Stimulated activated CD8-positive, alpha-beta memory T cell treated with anti-CD3 and anti-CD28 coated beads, Interleukin-4, amount 100 ng/mL, for 4 hours (primary cell): ENCODE measurements at regions not wholly inside any gene's neighbourhood (a gene's known extent, or its start where the extent isn't known, plus 50 kb on each side); places are given as distances from the start of the nearest gene placed in this dataset.
"Not testable (repeated sequence)": the region's sequence is repeated elsewhere in the genome, so short reads cannot be mapped to it uniquely, and the experiment has no call there.

Experiments used
- DNase-seq, 2 donors: peaks; one replicate each; pipeline ENCODE4 v3.0.0-alpha.2; 2020; ENCODE audit warnings: low read depth in 2 of 2, low spot score in 1 of 2

DNA sequence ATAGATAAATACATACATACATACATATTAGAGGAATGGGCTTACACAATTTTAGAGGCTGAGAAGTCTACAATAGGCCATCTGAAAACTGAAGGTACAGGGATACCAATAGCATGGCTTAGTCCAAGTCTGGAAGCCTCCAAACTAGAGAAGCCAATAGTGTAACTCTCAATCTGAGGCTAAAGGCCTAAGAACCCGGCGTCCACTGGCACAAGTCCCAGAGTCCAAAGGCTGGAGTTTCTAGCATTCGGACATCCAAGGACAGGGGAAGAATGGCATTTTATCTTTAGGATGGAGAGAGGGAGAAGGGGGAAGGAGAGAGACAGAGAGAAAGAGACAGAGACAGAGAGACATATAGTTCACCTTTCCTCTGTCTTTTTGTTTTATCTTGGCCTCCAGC lies 63.7 kb upstream of the SYT4 start:
- no peak for DNase-seq

DNA sequence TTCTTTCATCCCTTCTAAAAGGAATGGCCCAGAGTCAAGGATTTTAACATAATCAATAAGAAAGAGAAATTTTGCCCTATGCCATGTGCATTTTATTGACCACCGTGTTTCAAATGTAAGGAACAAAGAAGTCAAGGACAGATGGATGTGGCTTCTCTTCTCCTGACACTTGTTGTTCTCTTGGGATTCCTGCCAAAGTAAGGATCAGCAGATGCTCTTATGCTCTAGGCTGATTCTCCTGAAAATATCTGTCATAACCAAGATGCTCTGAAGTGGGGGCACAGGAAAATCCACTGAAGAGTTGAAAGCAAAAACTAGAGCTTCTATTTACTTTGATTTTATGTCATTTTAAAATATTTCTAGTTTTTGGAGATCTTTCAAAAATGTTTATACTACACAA lies 72.9 kb upstream of the SYT4 start:
- no peak for DNase-seq

GRCh38 chr18:43364535-43364934 lies 87.2 kb upstream of the SYT4 start:
- DNase-seq = no peak

- no peak for DNase-seq
Observed at GRCh38 chr18:43367895-43368294, 90.6 kb upstream of the SYT4 start.

DNA sequence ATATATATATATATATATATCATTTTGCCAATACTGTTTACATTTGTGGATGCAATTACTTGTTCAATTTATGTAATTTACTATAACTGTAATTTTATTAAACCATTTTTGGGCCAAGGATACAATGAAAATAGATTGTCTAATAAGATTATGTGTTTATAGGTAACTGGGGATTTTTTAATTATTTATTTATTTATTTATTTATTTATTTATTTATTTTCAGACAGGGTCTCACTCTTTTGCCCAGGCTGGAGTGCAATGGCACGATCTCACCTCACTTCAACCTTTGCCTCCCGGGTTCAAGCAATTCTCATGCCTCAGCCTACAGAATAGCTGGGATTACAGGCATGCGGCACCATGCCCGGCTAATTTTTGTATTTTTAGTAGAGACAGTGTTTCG lies 92.0 kb upstream of the SYT4 start:
- DNase-seq = not testable (repeated sequence)

- no peak for DNase-seq
Observed at GRCh38 chr18:43372773-43373172, 95.5 kb upstream of the SYT4 start.

DNA sequence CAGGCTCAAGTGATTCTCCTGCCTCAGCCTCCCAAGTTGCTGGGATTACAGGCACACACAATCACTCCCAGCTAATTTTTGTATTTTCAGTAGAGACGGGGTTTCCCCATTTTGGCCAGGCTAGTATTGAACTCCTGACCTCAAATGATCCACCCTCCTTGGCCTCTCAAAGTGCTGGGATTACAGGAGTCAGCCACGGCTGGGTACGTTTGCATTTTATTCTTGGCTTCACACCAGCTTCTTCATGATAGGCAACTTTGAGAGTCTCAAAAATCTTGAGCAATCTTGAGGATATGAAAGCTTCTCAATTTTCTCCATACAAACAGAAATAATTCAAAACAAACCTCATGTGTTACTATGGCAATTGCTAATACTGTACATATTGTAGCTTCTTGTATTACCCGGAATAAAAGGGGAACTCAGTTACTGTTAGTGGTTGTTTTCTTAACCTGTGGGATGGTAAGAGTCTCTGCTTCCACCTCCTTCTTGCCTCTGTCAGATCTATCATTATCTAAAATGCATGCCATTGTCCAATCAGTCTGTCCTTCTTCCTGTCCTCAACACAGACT lies 102.9 kb upstream of the SYT4 start:
- DNase-seq = no peak

DNA sequence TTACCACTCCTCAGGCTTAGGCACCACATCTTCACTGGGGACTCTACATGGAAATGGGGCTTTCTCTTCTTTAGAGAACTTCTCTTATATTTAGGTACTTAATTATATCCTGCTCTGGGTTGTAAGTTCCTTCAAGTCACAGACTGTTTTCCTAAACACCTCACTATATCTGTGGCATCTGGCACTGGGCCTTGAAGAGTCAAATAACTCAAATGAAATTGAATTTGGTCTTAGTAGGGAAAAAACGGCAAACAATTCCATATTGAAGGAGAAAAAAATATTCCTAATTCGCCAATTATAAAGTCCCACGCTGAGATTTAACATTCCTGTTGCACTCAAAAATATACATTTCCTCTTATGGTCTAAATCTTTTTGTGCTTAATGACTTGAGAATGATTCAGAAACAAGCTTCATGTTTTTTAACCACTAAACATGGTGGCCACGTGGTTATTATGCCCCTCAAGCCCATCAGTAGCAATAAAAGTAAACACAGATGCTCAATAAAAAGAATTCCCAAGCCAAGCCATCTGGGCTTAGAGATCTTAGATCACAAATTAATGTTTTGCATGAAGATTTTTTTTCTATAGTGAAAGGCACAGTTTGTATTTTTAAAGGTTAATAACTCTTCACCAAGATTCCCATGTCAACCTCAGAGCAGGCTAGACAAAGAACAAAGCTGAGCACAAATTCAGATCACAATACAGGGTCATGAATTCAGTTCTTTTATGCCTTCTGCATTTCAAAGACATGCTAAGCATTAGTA lies 105.5 kb upstream of the SYT4 start:
- DNase-seq = no peak

DNA sequence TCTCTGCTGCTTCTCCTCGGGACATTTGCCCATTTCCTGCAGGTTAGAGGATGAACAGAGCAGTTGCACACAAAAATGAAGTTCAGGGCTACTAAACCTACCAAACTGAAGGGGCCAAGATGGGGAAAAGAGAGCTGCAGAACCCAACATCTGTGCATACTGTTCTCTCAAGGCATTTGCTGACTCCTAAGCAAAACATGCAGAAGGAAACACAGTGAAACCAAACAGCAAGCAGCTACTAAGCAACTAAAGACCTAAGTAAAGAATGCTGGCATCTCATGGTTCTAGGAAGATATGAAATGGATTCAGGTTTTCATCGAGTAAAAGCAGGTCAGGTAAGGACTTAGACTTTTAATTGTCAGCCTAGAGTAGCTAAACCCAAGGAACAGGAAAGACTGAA lies 111.9 kb upstream of the SYT4 start:
- DNase-seq = no peak

- DNase-seq = no peak
Observed at GRCh38 chr18:43392168-43392567, 114.9 kb upstream of the SYT4 start.

- DNase-seq = no peak
Observed at GRCh38 chr18:43393174-43393573, 115.9 kb upstream of the SYT4 start.

- DNase-seq = no peak
Observed at GRCh38 chr18:43396266-43396665, 119.0 kb upstream of the SYT4 start.

DNA sequence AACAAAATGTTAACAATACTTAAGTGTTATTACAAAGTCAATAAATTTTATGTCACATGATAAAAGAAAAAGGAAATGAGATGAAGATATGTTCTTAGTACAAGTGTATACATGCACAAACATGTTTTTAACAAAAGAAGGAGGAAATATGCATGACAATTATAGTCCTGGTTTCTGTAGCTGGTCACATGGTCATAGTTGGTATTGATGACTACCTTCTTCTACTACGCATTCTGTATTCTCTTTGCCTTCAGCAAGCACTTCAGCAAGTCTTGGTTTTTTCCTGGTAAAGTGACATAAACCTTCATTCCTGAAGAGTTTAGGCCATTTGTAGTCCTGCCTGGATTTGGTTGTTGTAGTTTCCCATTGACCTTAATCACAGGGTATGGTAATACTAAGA lies 121.3 kb upstream of the SYT4 start:
- DNase-seq = no peak

- no peak for DNase-seq
Observed at GRCh38 chr18:43405097-43405496, 127.8 kb upstream of the SYT4 start.

DNA sequence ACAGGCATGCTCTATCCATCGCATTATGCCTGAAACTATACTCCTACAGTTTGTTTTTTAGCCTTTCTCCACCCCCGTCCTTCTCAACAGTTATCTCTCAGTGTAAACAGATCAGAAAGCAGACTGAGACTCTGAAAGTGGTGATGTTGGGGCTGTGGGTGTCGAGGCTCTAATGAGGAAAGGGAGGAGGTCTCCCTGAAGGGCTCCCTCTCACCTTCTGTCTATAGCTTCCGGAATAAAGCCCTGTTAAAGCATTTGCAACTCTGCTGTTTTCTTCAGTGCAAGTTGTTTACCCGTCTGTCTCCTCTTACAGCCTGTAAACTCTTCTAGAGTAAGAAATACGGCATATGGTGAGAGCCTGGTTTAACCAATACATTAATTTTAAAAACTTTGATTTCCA lies 136.7 kb upstream of the SYT4 start:
- DNase-seq = no peak

DNA sequence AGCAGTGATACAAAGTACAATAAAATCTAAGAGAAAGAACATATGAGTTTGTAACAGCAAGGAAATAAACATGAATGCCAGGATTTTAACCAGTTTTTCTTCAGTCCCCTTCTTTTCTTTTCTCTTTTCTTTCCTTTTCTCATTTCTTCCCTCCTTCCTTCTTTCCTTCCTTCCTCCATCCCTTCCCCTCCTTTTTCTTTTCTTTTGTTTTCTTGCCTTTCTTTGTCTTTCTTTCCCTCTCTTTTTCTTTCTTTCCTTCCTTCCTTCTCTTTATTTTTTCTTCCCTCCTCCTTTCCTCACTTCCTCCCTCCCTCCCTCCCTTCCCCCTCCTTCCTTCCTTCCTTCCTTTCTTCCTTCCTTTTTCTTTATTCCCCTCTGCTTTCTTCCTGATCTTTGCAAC lies 142.8 kb upstream of the SYT4 start:
- no peak for DNase-seq

DNA sequence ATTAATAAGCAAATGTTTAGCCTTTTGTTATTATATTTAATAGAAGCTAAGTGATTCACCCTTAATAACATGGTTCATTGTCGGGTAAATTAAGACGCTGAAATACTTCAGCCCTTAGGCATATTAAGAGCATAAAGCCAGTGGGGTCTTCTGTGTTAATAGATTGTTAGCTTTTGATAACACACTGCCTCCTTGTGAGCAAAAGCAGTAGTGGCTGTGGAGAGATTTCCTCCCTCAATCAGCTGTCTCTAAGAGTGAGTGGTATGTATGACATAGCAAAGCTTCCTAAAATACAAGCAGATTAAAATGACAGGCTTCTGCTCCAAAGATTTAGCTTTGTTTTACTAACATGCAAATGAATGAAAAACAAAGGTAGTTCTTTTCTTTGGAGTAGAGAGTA lies 143.7 kb upstream of the SYT4 start:
- no peak for DNase-seq

- DNase-seq = no peak
Observed at GRCh38 chr18:43422518-43422917, 145.2 kb upstream of the SYT4 start.

DNA sequence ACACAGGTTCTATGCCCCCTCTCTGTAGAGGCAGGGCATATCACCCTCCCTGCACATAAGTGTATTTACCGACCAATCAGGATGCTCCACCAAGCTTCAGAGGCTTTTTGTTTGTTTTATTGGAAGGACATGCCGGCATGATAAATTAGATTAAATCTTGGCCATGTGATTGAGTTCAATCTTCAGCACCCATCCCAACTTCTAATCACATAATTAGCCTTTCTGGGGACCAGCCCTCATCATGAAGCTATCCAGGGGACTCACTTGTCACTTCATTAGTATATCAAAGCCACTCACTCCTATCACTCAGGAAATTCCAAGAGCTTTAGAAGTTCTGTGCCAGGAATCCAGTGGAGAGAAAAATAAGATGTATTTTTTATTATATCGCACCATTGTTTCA lies 158.6 kb upstream of the SYT4 start:
- no peak for DNase-seq

DNA sequence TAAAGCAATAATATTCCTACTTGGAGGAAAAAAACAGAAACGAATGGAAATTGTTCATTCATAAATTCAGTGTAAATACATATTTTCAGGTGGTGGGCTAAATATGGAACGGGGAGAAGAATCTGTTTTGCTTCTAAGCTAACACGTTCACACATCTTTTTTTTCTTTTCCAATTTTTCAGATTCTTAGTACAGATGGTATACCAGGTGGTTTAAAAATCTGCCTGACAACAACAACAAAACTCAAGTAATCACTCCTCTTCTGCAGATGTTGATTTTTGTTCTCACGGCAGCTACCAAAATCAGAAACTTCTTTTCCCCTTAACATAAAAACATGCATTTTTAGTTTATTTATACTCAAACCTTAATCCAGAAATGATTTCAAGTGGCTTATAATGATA lies 164.8 kb upstream of the SYT4 start:
- DNase-seq = no peak

GRCh38 chr18:43442571-43442970 lies 165.3 kb upstream of the SYT4 start:
- no peak for DNase-seq

- DNase-seq = no peak
Observed at GRCh38 chr18:43465483-43465882, 188.2 kb upstream of the SYT4 start.

GRCh38 chr18:43471873-43472272 lies 194.6 kb upstream of the SYT4 start:
- no peak for DNase-seq
